ENCODE measurements at regions not wholly inside any gene's neighbourhood (a gene's known extent, or its start where the extent isn't known, plus 50 kb on each side); places are given as distances from the start of the nearest gene placed in this dataset.

DNA sequence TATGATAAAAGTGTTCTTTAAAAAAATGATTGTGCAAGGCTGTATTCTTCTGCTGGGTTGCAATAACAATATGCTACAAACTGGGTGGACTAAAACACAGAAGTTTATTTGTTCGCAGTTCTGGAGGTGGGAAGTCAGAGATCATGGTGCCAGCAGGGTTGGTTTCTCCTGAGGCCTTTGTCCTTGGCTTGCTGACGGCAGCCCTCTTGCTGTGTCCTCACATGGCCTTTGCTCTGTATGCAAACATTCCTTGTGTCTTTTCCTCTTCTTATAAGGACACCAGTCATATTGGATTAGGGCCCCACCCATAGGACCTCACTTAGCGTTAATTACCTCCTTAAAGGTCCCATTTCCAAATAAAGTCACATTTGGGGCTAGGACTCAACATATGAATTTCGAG lies 220.4 kb downstream of the SAMD5 start:
- Histone ChIP-seq H3K4me2 (ENCODE audit: low read depth, low read length) (no peak overlapping the region), H3K9me1 (ENCODE audit: insufficient read depth, low read length) (no peaks in the 10 kb centered on the region), H3K56ac (ENCODE audit: extremely low read depth, insufficient read depth, low read length) (no peak overlapping the region), H3K27me3 (ENCODE audit: control insufficient read depth, insufficient read depth, low read length) (no peaks in the 10 kb centered on the region), H4K20me1 (ENCODE audit: insufficient read depth, low read length) (no peaks in the 10 kb centered on the region), H3K18ac (ENCODE audit: low read depth, low read length) (no peak overlapping the region), H2AK5ac (ENCODE audit: low read depth, low read length) (no peak overlapping the region), H3K9me3 (ENCODE audit: control insufficient read depth, insufficient read depth, low read length) (0 out of 2 replicates have a peak, but pooled peaks cover 2% of the 10 kb centered on the region), H3K4ac (ENCODE audit: low read depth, low read length) (no peak overlapping the region), H4K91ac (ENCODE audit: insufficient read depth, low read depth, low read length) (no peak overlapping the region), H3K23ac (ENCODE audit: low read depth, low read length) (no peak overlapping the region), H2AK9ac (replicated peaks; ENCODE audit: low read depth, low read length, poor library complexity) (no peak overlapping the region), H2BK120ac (ENCODE audit: low read depth, low read length) (no peak overlapping the region), H2BK15ac (ENCODE audit: low read depth, low read length) (no peak overlapping the region), H3K4me3 (ENCODE audit: insufficient read depth, low read depth, low read length) (no peak overlapping the region), H4K8ac (ENCODE audit: low read depth in 2 of 2, low read length in 2 of 2) (no peak overlapping the region), H3K4me1 (ENCODE audit: control insufficient read depth, insufficient read depth, low read length) (no peaks in the 10 kb centered on the region), H2BK20ac (ENCODE audit: low read depth, low read length) (no peak overlapping the region), H3K14ac (replicated peaks; ENCODE audit: low read depth, low read length) (no peak overlapping the region), H2AFZ (replicated peaks; ENCODE audit: low read length, poor library complexity) (no peak overlapping the region), H3K79me1 (ENCODE audit: low read depth in 1 of 2, low read length in 2 of 2) (no peaks in the 10 kb centered on the region; a peak in 1 of 4 replicates), H3K9ac (ENCODE audit: low read depth, low read length) (no peak overlapping the region), H3K27ac (ENCODE audit: insufficient read depth, low read length) (no peak overlapping the region), H2BK5ac (ENCODE audit: low read depth, low read length, poor library complexity, severe bottlenecking) (no peak overlapping the region), H3K36me3 (ENCODE audit: control insufficient read depth, insufficient read depth, low read length) (no peaks in the 10 kb centered on the region), H4K5ac (ENCODE audit: low read depth, low read length) (no peak overlapping the region)
- WGBS, 2 experiments (ENCODE audit: extremely low coverage in 2 of 2, insufficient read length in 1 of 2): 68% methylated on average over 2 of the region's 4 CpGs; no CpG with 5 or more reads in 1 of the 2 experiments
- ATAC-seq (ENCODE audit: low read depth) (no peak), DNase-seq (no peak)
- BruUV-seq (replicated peaks): no TSS peak
- TF ChIP-seq, protein P1, sequence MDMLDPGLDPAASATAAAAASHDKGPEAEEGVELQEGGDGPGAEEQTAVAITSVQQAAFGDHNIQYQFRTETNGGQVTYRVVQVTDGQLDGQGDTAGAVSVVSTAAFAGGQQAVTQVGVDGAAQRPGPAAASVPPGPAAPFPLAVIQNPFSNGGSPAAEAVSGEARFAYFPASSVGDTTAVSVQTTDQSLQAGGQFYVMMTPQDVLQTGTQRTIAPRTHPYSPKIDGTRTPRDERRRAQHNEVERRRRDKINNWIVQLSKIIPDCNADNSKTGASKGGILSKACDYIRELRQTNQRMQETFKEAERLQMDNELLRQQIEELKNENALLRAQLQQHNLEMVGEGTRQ (IDR thresholded peaks at IDR 0.05; ENCODE audit: low read depth, low read length): no peak
- TF ChIP-seq FOS (IDR thresholded peaks at IDR 0.05; ENCODE audit: low read depth, low read length): no peak
- TF ChIP-seq RFX5 (IDR thresholded peaks at IDR 0.05; ENCODE audit: low read depth, low read length): no peak
- TF ChIP-seq POLR2A (IDR thresholded peaks at IDR 0.05; ENCODE audit: low read depth, low read length): no peak
- ChIA-PET CTCF (no interaction called here), POLR2A (ENCODE audit: unreplicated experiment) (no interaction called here)
- intact Hi-C loops (cut with micrococcal nuclease): no loop called here
- dilution Hi-C loops (cut with HindIII; ENCODE audit: low sequenced_read_pairs, unreplicated experiment): no loop called here
- in situ Hi-C loops (cut with MboI; ENCODE audit: low sequenced_read_pairs): no loop called here

All from IMR-90 (cell line).